Osteocyte (in vitro differentiated cells): ENCODE measurements at regions not wholly inside any gene's neighbourhood (a gene's known extent, or its start where the extent isn't known, plus 50 kb on each side); places are given as distances from the start of the nearest gene placed in this dataset.

Experiments
- DNase-seq: peaks from one replicate; pipeline ENCODE4 v3.0.0; 2021; ENCODE audit warnings: mixed read lengths; ENCODE audit not compliant: unreplicated experiment; ENCODE audit errors: extremely low spot score
- H3K27ac Mint-ChIP-seq: one replicate; pipeline ENCODE4 v1.8.0; 2021; ENCODE audit warnings: mild to moderate bottlenecking, mixed read lengths; ENCODE audit not compliant: unreplicated experiment
- H3K27me3 Mint-ChIP-seq: one replicate; pipeline ENCODE4 v1.8.0; 2021; ENCODE audit warnings: mixed read lengths; ENCODE audit not compliant: unreplicated experiment
- H3K36me3 Mint-ChIP-seq: one replicate; pipeline ENCODE4 v1.8.0; 2021; ENCODE audit warnings: mixed read lengths; ENCODE audit not compliant: unreplicated experiment
- H3K4me1 Mint-ChIP-seq: one replicate; pipeline ENCODE4 v1.8.0; 2021; ENCODE audit warnings: mixed read lengths; ENCODE audit not compliant: unreplicated experiment
- H3K4me3 Mint-ChIP-seq: one replicate; pipeline ENCODE4 v1.8.0; 2021; ENCODE audit warnings: mild to moderate bottlenecking, moderate library complexity, mixed read lengths; ENCODE audit not compliant: unreplicated experiment
- H3K9me3 Mint-ChIP-seq: one replicate; pipeline ENCODE4 v1.8.0; 2021; ENCODE audit warnings: mixed read lengths; ENCODE audit not compliant: unreplicated experiment
- CTCF ChIP-seq: fragments of 200-600 bp; sonication (generic); IDR thresholded peaks from 2 replicates; pipeline ENCODE4 v1.5.0; 2021; ENCODE audit warnings: antibody characterized with exemption, mild to moderate bottlenecking, moderate library complexity

GRCh38 chr1:87783315-87783714 is 454.6 kb downstream of the LMO4 start:
- H3K9me3 Mint-ChIP-seq: peaks cover 5% of the 10 kb centered on the region
- H3K27me3 Mint-ChIP-seq: no peaks in the 10 kb centered on the region
- no peak overlapping the region for H3K27ac Mint-ChIP-seq
- H3K4me3 Mint-ChIP-seq: no peak overlapping the region
- H3K4me1 Mint-ChIP-seq: no peaks in the 10 kb centered on the region
- no peak for DNase-seq
- H3K36me3 Mint-ChIP-seq: no peaks in the 10 kb centered on the region
- no peak for TF ChIP-seq CTCF

- no peak for TF ChIP-seq CTCF
- H3K27ac Mint-ChIP-seq: no peak overlapping the region
- H3K4me1 Mint-ChIP-seq: no peaks in the 10 kb centered on the region
- DNase-seq: no peak
- no peaks in the 10 kb centered on the region for H3K27me3 Mint-ChIP-seq
- H3K9me3 Mint-ChIP-seq: peaks cover 5% of the 10 kb centered on the region
- no peak overlapping the region for H3K4me3 Mint-ChIP-seq
- H3K36me3 Mint-ChIP-seq: no peaks in the 10 kb centered on the region
These were observed 456.7 kb downstream of the LMO4 start for GRCh38 chr1:87785386-87785785.

- no peaks in the 10 kb centered on the region for H3K36me3 Mint-ChIP-seq
- H3K4me3 Mint-ChIP-seq: no peak overlapping the region
- no peak overlapping the region for H3K27ac Mint-ChIP-seq
These were observed 457.5 kb downstream of the LMO4 start for GRCh38 chr1:87786229-87786628.

GRCh38 chr1:87786861-87787545 is 458.3 kb downstream of the LMO4 start:
- no peaks in the 10 kb centered on the region for H3K36me3 Mint-ChIP-seq
- peaks cover 5% of the 10 kb centered on the region for H3K9me3 Mint-ChIP-seq
- H3K4me1 Mint-ChIP-seq: no peaks in the 10 kb centered on the region
- no peak overlapping the region for H3K4me3 Mint-ChIP-seq
- no peak for DNase-seq
- H3K27ac Mint-ChIP-seq: no peak overlapping the region
- TF ChIP-seq CTCF: no peak
- H3K27me3 Mint-ChIP-seq: no peaks in the 10 kb centered on the region

More at GRCh38 chr1:87786229-87786628, 457.5 kb downstream of the LMO4 start:
- Mint-ChIP-seq H3K27me3 (no peaks in the 10 kb centered on the region), H3K9me3 (peaks cover 5% of the 10 kb centered on the region), H3K4me1 (no peaks in the 10 kb centered on the region)
- DNase-seq: no peak
- TF ChIP-seq CTCF: no peak

GRCh38 chr1:87787551-87787950 is 458.9 kb downstream of the LMO4 start:
- DNase-seq: no peak
- no peaks in the 10 kb centered on the region for H3K36me3 Mint-ChIP-seq
- peaks cover 5% of the 10 kb centered on the region for H3K9me3 Mint-ChIP-seq
- no peak for TF ChIP-seq CTCF
- no peak overlapping the region for H3K27ac Mint-ChIP-seq
- H3K4me3 Mint-ChIP-seq: no peak overlapping the region
- H3K4me1 Mint-ChIP-seq: no peaks in the 10 kb centered on the region
- no peaks in the 10 kb centered on the region for H3K27me3 Mint-ChIP-seq
